ENCODE measurements at regions not wholly inside any gene's neighbourhood (a gene's known extent, or its start where the extent isn't known, plus 50 kb on each side); places are given as distances from the start of the nearest gene placed in this dataset.
"Not testable (repeated sequence)": the region's sequence is repeated elsewhere in the genome, so short reads cannot be mapped to it uniquely, and the experiment has no call there.

- Mint-ChIP-seq H3K4me3 (peak overlapping the region in 1 of 8 donors; percentile 32), H3K4me1 (no peaks in the 10 kb centered on the region), H3K36me3 (no peaks in the 10 kb centered on the region), H3K9me3 (peaks cover 0 to 4% (median 0%) of the 10 kb centered on the region in 8 donors), H3K27ac (no peak overlapping the region), H3K27me3 (peaks cover 1 to 9% of the 10 kb centered on the region in 2 donors)
- Histone ChIP-seq H3K27ac (ENCODE audit: low read depth, low read length) (no peak overlapping the region), H3K4me3 (ENCODE audit: low read length in 2 of 2) (no peak overlapping the region), H3K27me3 (ENCODE audit: insufficient read depth, low read length) (no peaks in the 10 kb centered on the region), H3K9me3 (ENCODE audit: control insufficient read depth in 1 of 2, low read length in 2 of 2) (no peaks in the 10 kb centered on the region), H3K4me1 (ENCODE audit: insufficient read depth, low read length) (no peaks in the 10 kb centered on the region), H3K36me3 (ENCODE audit: insufficient read depth, low read length) (no peaks in the 10 kb centered on the region)
- CTCF ChIA-PET (ENCODE audit: partially characterized antibody): no interaction called here
- POLR2A ChIA-PET (ENCODE audit: partially characterized antibody): no interaction called here
- DNase-seq: no peak
- intact Hi-C loops (cut with micrococcal nuclease): no loop called here
Measured at GRCh38 chr2:224169847-224170246, 130.8 kb upstream of the SERPINE2 start.

- H3K4me3 Mint-ChIP-seq; H3K4me1 ChIP-seq (ENCODE audit: insufficient read depth, low read length); POLR2A ChIA-PET (ENCODE audit: partially characterized antibody); H3K4me1 Mint-ChIP-seq; intact Hi-C loops (cut with micrococcal nuclease); H3K4me3 ChIP-seq (ENCODE audit: low read length in 2 of 2); CTCF ChIA-PET (ENCODE audit: partially characterized antibody); H3K27ac ChIP-seq (ENCODE audit: low read depth, low read length); H3K36me3 ChIP-seq (ENCODE audit: insufficient read depth, low read length); H3K27me3 ChIP-seq (ENCODE audit: insufficient read depth, low read length); DNase-seq; H3K27ac Mint-ChIP-seq; H3K9me3 Mint-ChIP-seq; H3K27me3 Mint-ChIP-seq; H3K9me3 ChIP-seq (ENCODE audit: control insufficient read depth in 1 of 2, low read length in 2 of 2); H3K36me3 Mint-ChIP-seq: not testable (repeated sequence)
Measured at GRCh38 chr2:224167781-224168180, 128.7 kb upstream of the SERPINE2 start.

GRCh38 chr2:224166654-224167053, 127.6 kb upstream of the SERPINE2 start:
- CTCF ChIA-PET (ENCODE audit: partially characterized antibody): no interaction called here
- peaks cover 0 to 4% (median 1%) of the 10 kb centered on the region in 8 donors for H3K9me3 Mint-ChIP-seq

GRCh38 chr2:224165901-224166319, 126.8 kb upstream of the SERPINE2 start:
- Mint-ChIP-seq H3K9me3 (peaks cover 0 to 4% (median 1%) of the 10 kb centered on the region in 8 donors), H3K4me1 (no peaks in the 10 kb centered on the region), H3K27me3 (peaks cover 1 to 10% of the 10 kb centered on the region in 2 donors), H3K4me3 (no peak overlapping the region), H3K27ac (no peak overlapping the region), H3K36me3 (no peaks in the 10 kb centered on the region)
- no peaks in the 10 kb centered on the region for H3K9me3 ChIP-seq (ENCODE audit: control insufficient read depth in 1 of 2, low read length in 2 of 2)
- no peak for DNase-seq
- no peaks in the 10 kb centered on the region for H3K4me1 ChIP-seq (ENCODE audit: insufficient read depth, low read length)
- H3K4me3 ChIP-seq (ENCODE audit: low read length in 2 of 2): no peak overlapping the region
- ChIA-PET POLR2A (ENCODE audit: partially characterized antibody) (no interaction called here), CTCF (ENCODE audit: partially characterized antibody) (no interaction called here)
- intact Hi-C loops (cut with micrococcal nuclease): no loop called here
- H3K27me3 ChIP-seq (ENCODE audit: insufficient read depth, low read length): no peaks in the 10 kb centered on the region
- no peaks in the 10 kb centered on the region for H3K36me3 ChIP-seq (ENCODE audit: insufficient read depth, low read length)
- no peak overlapping the region for H3K27ac ChIP-seq (ENCODE audit: low read depth, low read length)

More at GRCh38 chr2:224166654-224167053, 127.6 kb upstream of the SERPINE2 start:
- Histone ChIP-seq H3K9me3 (ENCODE audit: control insufficient read depth in 1 of 2, low read length in 2 of 2) (no peaks in the 10 kb centered on the region), H3K36me3 (ENCODE audit: insufficient read depth, low read length) (no peaks in the 10 kb centered on the region), H3K27ac (ENCODE audit: low read depth, low read length) (no peak overlapping the region), H3K4me3 (ENCODE audit: low read length in 2 of 2) (no peak overlapping the region), H3K27me3 (ENCODE audit: insufficient read depth, low read length) (no peaks in the 10 kb centered on the region), H3K4me1 (ENCODE audit: insufficient read depth, low read length) (no peaks in the 10 kb centered on the region)
- Mint-ChIP-seq H3K4me3 (no peak overlapping the region), H3K4me1 (no peaks in the 10 kb centered on the region), H3K27ac (no peak overlapping the region), H3K27me3 (peaks cover 1 to 10% of the 10 kb centered on the region in 2 donors), H3K36me3 (no peaks in the 10 kb centered on the region)
- POLR2A ChIA-PET (ENCODE audit: partially characterized antibody): no interaction called here
- no peak for DNase-seq
- intact Hi-C loops (cut with micrococcal nuclease): no loop called here

DNA sequence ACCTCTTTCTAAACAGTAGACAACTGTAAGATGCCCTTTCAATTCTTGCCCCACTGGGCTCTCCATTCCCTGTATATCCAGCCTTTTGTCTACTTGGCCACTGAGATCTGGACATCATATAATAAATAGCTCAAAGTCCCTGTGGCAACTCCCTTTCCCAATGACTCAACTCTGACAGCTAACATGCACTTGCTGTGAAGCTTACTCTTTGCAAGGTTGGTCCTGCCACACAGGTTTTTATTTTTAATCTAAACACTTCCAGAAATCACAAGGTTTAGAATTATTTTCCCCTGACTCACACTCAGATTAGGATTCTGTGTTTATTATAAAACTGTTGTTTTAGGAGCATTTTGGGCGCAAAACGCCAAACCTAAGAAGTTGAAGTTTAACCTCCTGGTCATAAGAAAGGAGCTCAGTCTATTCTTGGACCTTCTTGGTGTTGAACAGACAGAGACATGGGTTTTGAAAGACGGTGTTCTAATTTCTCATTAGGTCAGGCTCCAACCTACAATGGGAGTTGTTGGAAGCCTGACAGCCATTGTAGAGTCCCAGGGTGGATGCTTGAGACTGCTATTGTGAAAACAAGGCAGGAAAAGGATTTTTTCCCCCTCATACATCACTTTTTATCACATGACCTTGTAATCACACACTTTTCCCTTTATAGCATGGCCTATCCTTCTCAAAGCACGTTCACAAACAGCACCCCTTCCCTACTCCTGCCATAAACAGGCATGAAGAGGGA, 124.7 kb upstream of the SERPINE2 start:
- Histone ChIP-seq H3K36me3 (ENCODE audit: insufficient read depth, low read length) (no peaks in the 10 kb centered on the region), H3K27ac (ENCODE audit: low read depth, low read length) (no peak overlapping the region), H3K9me3 (ENCODE audit: control insufficient read depth in 1 of 2, low read length in 2 of 2) (no peaks in the 10 kb centered on the region), H3K4me1 (ENCODE audit: insufficient read depth, low read length) (no peaks in the 10 kb centered on the region), H3K27me3 (ENCODE audit: insufficient read depth, low read length) (no peaks in the 10 kb centered on the region), H3K4me3 (ENCODE audit: low read length in 2 of 2) (no peak overlapping the region)
- POLR2A ChIA-PET (ENCODE audit: partially characterized antibody): no interaction called here
- Mint-ChIP-seq H3K9me3 (peaks cover 0 to 4% (median under 1%) of the 10 kb centered on the region in 8 donors), H3K4me3 (no peak overlapping the region), H3K36me3 (no peaks in the 10 kb centered on the region), H3K4me1 (no peaks in the 10 kb centered on the region), H3K27me3 (peaks cover 1 to 14% of the 10 kb centered on the region in 2 donors), H3K27ac (no peak overlapping the region)
- CTCF ChIA-PET (ENCODE audit: partially characterized antibody): no interaction called here
- intact Hi-C loops (cut with micrococcal nuclease): no loop called here
- no peak for DNase-seq

GRCh38 chr2:224162122-224162521, 123.0 kb upstream of the SERPINE2 start:
- peaks cover 0 to 4% (median 0%) of the 10 kb centered on the region in 8 donors for H3K9me3 Mint-ChIP-seq
- intact Hi-C loops (cut with micrococcal nuclease): no loop called here
- Histone ChIP-seq H3K27me3 (ENCODE audit: insufficient read depth, low read length) (no peaks in the 10 kb centered on the region), H3K4me1 (ENCODE audit: insufficient read depth, low read length) (no peaks in the 10 kb centered on the region), H3K4me3 (ENCODE audit: low read length in 2 of 2) (no peak overlapping the region), H3K9me3 (ENCODE audit: control insufficient read depth in 1 of 2, low read length in 2 of 2) (no peaks in the 10 kb centered on the region), H3K27ac (ENCODE audit: low read depth, low read length) (no peak overlapping the region), H3K36me3 (ENCODE audit: insufficient read depth, low read length) (no peaks in the 10 kb centered on the region)
- ChIA-PET CTCF (ENCODE audit: partially characterized antibody) (no interaction called here), POLR2A (ENCODE audit: partially characterized antibody) (no interaction called here)
- DNase-seq: no peak
- no peaks in the 10 kb centered on the region for H3K36me3 Mint-ChIP-seq
- no peak overlapping the region for H3K27ac Mint-ChIP-seq
- no peak overlapping the region for H3K4me3 Mint-ChIP-seq
- peaks cover 1 to 16% of the 10 kb centered on the region in 2 donors for H3K27me3 Mint-ChIP-seq
- no peaks in the 10 kb centered on the region for H3K4me1 Mint-ChIP-seq

- intact Hi-C loops (cut with micrococcal nuclease): no loop called here
- Mint-ChIP-seq H3K4me3 (no peak overlapping the region), H3K27ac (no peak overlapping the region), H3K27me3 (peaks cover 1 to 16% of the 10 kb centered on the region in 2 donors), H3K4me1 (no peaks in the 10 kb centered on the region), H3K9me3 (peaks cover 0 to 4% (median 0%) of the 10 kb centered on the region in 8 donors), H3K36me3 (no peaks in the 10 kb centered on the region)
- no peak for DNase-seq
- no peaks in the 10 kb centered on the region for H3K36me3 ChIP-seq (ENCODE audit: insufficient read depth, low read length)
- no peak overlapping the region for H3K27ac ChIP-seq (ENCODE audit: low read depth, low read length)
- ChIA-PET POLR2A (ENCODE audit: partially characterized antibody) (no interaction called here), CTCF (ENCODE audit: partially characterized antibody) (no interaction called here)
- no peak overlapping the region for H3K4me3 ChIP-seq (ENCODE audit: low read length in 2 of 2)
- no peaks in the 10 kb centered on the region for H3K27me3 ChIP-seq (ENCODE audit: insufficient read depth, low read length)
- H3K4me1 ChIP-seq (ENCODE audit: insufficient read depth, low read length): no peaks in the 10 kb centered on the region
- no peaks in the 10 kb centered on the region for H3K9me3 ChIP-seq (ENCODE audit: control insufficient read depth in 1 of 2, low read length in 2 of 2)
Measured at GRCh38 chr2:224161712-224162111, 122.6 kb upstream of the SERPINE2 start.

All from CD4-positive, alpha-beta memory T cell (primary cell).